Posterior vena cava (tissue), 2 donors: ENCODE measurements at regions not wholly inside any gene's neighbourhood (a gene's known extent, or its start where the extent isn't known, plus 50 kb on each side); places are given as distances from the start of the nearest gene placed in this dataset.
"Not testable (repeated sequence)": the region's sequence is repeated elsewhere in the genome, so short reads cannot be mapped to it uniquely, and the experiment has no call there.

Source experiments
- DNase-seq: peaks from one replicate; pipeline ENCODE4 v3.0.0-alpha.2; 2020; ENCODE audit warnings: low spot score
- intact Hi-C, 2 donors: fragments of 100-400 bp; cut with DNase I; formaldehyde crosslinking; loops; one replicate each; pipeline versions ENCODE4 v1.14.1 to v1.14.2; 2022 to 2023
- donor health status: DM: yes; HTN: yes; CAD: no.
- donor health status: DM: yes; HTN: yes; CAD: no.

DNA sequence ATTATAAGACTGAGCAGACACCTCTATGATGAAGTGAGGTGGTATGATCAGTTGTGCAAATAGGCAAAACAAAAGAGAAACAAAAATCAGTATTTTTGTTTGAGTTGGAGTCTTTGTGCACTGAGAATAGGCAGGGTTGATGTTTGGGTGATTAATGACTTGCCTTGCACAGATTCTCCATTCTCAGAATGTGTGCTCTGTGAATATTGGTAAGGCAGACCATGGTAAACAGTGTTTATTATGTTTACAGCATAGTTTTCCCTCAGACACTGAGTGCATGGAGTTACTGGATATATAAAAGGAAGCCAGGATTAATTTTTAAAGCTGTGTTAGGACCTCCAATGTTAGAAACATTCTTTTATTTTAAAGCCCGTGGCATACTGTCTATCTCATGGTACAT is 240.2 kb upstream of the MAGEB16 start:
- intact Hi-C loops: no loop called here
- no peak for DNase-seq

DNA sequence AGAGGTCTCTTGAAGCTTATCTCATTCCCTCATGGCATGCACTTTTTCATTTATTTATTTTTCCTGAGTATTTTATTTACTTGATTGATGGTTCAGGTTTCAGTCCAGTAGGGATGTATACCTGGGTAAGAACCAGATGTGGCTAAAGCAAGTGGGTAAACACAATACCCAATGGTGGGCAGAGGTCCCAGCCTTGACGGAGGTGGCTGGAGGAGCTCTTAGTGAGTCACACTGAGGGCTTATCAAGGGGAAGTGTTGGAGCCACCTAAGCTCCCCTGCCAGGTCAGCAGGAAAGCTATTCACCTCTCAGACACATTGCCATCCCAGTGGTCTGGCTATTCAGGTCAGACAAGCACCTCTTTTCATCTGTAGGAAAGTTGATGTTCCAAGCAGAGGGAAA is 236.2 kb upstream of the MAGEB16 start:
- intact Hi-C loops: loop anchor here in 1 of 2 donors (2.0 kb wide), 1 partner anchor 59 kb away; no protein-coding TSS in a partner anchor
- no peak for DNase-seq

DNA sequence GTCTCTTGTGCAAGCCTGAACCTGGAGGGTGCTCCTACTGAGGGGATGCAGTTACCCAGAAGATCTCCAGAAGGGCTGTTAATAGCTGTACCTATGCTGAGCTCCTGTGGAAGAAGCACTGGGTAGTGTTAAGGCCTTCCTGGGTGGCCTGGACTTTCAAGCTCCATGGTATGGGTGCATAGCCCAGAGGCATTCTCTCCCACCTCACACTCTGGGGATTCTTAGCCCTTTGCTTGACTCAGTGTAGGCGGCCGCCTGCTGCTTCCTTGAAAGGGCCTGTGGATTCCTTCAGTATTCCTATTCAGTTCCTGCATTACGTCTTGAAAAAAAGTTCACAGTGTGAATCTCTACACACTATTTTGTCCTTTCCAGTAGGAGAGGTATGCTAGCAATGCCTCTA is 235.7 kb upstream of the MAGEB16 start:
- DNase-seq: no peak
- intact Hi-C loops: loop anchor here in 1 of 2 donors (2.0 kb wide), 1 partner anchor 58 kb away; no protein-coding TSS in a partner anchor

DNA sequence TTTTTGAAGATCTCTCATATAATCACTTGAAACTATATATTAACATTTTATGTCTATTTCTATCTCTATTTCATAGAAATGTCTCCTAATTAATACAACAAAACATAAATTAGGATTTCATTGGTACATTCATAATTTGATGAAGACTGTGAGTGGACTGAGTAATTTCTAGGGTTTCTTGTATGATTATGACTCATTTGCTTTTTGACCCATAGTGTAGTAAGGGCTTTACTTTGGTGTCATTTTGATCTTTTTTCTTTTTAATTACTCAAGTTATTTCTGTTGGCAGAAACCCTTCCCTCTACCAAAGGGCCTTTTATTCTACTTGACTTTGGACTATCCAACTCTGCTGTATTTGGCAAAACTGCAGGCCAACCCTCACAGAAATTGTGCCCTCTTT is 207.9 kb upstream of the MAGEB16 start:
- intact Hi-C loops: no loop called here
- DNase-seq: no peak

DNA sequence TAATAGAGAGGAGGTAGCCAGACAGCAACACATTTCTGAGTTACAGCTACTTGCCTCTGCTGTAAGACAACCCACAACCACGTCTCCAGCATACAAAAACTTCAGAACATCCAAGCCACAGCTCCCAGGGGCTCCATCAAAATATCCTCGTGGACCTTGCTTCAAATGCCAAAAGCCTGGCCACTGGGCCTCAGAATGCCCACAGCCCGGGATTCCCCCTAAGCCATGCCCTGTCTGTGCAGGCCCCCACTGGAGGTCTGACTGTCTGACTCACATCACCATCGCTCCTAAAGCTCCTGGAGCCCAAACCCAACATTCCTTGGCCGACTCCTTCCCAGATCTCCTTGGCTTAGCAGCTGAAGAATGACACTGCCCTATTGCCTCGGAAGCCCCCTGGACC is 186.6 kb upstream of the MAGEB16 start:
- peak; percentile 67 for DNase-seq

DNA sequence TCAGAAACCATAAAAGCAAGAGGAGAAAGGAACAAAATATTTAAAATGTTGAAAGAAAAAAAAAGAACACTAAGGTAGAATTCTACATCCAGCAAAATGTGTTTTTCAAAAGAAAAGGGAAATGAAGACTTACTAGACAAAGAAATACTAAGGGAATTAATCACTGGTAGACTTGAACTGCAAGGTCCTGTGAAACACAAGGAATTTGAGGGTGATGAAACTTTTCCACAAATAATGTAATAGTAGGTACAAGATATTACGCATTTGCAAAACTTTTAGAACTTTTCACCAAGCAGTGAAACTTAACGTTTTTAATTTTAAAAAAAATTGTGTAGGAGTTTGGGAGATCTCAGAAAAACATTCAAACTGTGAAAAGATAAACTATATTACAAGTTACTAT is 180.3 kb upstream of the MAGEB16 start:
- DNase-seq: no peak
- intact Hi-C loops: no loop called here

More for the DNA sequence above, 186.6 kb upstream of the MAGEB16 start:
- intact Hi-C loops: not testable (repeated sequence)

DNA sequence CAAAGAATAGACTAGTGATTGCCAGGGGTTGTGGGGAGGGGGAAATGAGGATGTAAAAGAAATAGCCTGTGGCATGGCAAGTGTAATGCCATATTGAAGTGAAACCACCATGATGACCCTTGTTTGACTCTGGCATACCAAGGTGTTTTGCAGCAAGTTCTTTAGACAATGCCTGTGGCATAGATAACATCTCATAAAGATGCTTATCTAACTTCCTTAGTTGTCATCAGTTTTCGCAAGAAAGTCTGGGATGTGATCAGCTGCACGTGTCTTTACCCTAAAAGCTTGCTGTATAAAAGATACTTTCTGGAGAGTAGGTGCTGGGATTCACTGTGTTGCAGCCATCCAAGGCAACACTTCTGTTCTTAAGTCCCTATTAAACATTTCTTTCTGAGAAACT is 176.1 kb upstream of the MAGEB16 start:
- DNase-seq: no peak
- intact Hi-C loops: no loop called here

DNA sequence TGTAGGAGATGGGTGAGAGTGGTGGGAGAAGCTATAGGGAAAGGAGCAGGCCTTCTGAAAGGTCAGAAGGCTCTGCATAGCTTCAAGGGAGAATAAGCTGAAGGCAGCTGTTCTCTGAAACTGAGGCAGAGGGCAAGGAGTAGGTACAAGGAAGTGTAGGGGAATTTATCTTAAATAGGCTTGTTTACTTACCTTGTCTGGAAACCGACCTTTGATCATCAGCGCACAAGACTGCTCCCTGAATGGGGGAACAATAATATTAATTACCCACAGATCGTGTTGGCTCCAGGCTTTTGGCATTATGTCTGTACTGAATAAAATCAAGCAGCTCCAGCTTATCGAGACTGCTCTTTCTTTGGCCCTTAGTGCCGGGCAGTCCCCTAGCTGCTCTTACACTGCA is 175.5 kb upstream of the MAGEB16 start:
- intact Hi-C loops: no loop called here
- DNase-seq: no peak

DNA sequence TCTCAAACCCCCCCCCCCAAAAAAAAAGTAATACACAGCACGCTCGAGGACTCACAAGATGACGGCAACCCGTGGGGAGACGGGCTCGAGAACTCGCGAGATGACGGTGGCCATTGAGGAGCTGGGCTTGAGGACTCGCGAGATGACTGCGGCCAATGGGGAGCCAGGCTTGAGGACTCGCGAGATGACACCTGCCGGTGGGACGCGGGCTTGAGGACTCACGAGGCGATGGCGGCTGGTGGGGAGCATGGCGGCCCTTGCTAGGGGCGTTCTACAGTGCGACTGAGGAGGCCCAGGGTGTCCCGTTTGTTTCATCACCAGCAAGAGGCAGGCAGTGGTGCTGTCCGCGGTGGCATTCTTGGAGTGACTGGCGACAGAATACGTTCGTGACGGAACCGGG is 172.4 kb upstream of the MAGEB16 start:
- intact Hi-C loops: no loop called here
- DNase-seq: no peak

DNA sequence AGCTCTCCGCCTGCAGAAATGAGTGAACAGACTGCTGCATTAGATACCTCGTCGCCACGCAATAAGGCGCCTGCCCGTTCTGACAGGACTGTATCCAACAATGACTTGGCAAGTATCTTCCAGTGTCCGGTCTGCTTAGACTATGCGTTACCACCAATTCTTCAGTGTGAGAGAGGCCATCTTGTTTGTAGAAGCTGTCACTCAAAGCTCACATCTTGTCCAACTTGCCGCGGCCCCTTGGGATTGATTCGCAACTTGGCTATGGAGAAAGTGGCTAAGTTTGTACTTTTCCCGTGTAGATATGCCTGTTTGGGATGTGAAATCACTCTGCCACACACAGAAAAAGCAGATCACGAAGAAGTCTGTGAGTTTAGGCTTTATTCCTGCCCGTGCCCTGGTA is 172.0 kb upstream of the MAGEB16 start:
- intact Hi-C loops: no loop called here
- no peak for DNase-seq

DNA sequence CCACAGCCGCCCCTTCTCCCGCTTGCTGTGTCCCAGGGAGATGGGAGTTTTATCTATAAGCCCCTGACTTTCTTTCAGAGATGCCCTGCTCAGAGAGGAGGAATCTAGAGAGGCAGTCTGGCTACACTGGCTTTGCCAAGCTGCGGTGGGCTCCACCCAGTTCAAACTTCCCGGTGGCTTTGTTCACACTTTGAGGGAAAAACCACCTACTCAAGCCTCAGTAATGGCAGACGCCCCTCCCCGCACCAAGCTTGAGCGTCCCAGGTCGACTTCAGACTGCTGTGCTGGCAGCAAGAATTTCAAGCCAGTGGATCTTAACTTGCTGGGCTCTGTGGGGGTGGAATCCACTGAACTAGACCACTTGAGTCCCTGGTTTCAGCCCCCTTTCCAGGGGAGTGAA is 162.2 kb upstream of the MAGEB16 start:
- intact Hi-C loops: not testable (repeated sequence)

DNA sequence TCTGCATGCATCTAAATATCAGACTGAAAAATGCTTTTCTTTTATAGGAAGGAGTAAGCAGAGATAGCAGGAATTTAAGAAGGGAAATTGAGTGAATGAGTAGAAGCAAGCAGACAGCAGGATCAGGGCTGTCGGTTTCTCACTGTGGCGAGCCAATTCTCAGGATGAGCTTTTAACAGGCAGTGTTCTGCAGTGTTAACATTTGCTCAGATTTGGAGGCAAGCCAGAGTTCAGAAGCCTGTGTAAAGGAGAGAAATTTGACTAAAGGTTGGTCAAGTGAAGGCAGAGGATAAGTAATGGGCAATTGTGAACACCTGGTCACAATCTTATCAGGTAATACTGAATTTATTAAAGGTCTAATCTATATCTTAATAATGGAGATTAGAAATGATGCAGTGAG is 133.3 kb upstream of the MAGEB16 start:
- intact Hi-C loops: no loop called here
- DNase-seq: no peak

More for the DNA sequence above, 162.2 kb upstream of the MAGEB16 start:
- not testable (repeated sequence) for DNase-seq

DNA sequence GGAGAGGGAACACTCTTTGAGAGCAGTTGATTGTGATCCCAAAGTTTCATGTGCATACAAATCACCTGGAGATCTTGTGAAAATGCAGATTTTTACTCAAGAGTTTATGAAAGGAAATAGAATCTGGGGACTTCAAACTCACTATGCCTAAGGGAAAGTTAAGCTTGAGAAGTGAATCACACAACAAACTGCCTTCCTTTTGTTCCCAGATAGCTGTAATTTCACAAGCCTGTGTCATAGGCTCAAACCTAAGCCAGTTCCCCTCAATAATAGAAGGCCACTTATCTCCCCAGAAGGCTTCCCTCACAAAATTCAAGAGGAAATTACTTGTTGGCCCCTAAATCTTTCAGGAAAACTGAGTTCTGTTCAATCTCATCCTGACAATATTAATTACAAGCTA is 132.8 kb upstream of the MAGEB16 start:
- no peak for DNase-seq
- intact Hi-C loops: no loop called here

DNA sequence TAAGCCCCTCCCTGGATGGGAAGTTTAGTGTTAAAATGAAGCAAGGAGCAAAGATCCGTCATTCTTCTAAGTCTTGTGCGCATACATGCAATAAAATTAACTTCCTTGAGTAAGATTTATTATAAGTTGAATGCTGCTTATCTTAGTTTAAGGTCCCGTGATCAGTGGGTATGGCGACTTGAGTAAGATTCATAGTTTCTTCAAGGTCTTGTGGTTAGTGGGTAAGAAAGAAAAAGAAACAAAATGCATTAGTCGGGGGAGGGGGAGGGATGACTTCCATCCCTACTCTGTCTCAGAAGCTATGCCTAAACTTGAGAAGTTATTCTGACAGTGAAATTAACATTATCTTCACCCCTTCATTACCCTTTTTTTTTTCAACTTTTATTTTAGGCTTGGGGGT is 127.3 kb upstream of the MAGEB16 start:
- intact Hi-C loops: no loop called here
- no peak for DNase-seq

DNA sequence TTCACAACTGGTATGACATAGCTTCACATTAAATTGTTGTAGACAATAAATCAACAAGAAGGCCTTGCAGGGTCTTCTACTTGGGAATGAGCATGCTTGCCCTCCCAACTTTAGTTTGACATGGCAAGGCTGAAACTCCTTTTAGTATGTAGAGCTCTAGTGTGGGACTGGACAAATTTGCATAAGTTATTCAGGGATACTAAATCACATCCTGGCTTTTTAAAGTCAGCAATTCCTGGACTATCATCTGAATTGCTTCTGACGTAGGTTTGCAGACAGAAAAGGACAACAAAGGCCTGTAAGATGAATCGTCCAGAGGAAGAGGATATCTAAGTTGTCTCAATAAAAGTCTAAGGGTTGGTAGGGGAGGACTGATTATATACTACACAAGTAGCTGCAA is 123.0 kb upstream of the MAGEB16 start:
- intact Hi-C loops: no loop called here
- DNase-seq: no peak

DNA sequence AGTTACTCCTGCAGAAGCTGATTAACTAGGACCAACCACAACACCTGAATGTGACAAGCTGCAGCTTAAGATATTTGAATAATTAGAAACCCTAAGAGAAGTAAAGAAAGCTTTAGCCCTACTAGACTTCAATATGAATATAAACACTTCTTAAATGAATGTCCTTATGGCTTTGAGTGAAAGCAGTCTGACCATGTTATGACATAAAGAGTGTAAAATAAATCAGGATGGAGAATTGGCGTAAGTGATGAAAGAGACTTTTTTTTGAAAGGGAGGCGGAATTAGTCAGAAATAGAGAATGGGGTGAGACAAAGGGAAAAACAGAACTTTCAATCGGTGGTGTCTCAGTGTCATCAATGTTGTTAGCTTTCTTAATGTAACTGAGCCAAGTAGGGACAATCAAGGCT is 117.2 kb upstream of the MAGEB16 start:
- intact Hi-C loops: no loop called here
- DNase-seq: no peak

DNA sequence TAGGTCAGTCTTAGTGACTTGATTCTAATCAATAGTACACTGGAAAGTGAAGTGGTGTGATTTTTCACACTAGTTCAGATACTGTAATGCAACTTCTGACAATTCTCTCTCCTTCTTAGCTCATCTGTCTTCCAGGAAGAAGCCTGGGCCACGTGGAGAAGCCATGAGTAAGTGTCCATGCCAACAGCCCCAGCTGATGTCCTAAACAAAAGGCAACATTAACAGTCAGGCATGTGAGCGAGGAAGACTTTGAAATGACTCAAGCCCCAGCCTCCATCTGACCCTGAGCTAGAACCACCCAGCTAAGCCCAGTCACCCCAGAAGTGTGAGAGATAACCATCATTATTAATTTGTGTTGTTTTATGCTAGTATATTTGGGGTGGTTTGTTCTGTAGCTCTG is 115.7 kb upstream of the MAGEB16 start:
- no peak for DNase-seq
- intact Hi-C loops: no loop called here

DNA sequence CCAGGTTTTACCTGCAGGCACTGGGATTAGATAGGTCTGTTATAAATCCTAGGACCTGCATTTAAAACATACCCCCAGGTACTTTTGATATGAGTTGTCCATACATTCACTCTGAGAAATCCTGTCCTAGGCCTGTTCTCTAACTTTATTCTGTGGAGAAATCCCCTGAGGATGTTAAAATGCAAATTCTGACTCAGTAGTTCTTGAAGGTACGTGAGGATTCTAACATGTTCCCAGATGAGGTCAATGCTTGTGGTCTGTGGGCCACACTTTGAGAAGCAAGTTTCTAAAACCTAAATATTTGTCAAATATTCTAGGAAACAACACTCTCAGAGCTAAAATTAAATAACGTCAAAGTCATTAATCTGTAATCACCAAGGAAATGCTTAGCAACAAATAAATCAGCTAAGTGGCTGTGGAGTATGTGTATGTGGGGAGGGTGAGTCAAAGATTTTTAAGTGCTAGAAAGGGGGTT is 101.3 kb upstream of the MAGEB16 start:
- no peak for DNase-seq
- intact Hi-C loops: no loop called here

DNA sequence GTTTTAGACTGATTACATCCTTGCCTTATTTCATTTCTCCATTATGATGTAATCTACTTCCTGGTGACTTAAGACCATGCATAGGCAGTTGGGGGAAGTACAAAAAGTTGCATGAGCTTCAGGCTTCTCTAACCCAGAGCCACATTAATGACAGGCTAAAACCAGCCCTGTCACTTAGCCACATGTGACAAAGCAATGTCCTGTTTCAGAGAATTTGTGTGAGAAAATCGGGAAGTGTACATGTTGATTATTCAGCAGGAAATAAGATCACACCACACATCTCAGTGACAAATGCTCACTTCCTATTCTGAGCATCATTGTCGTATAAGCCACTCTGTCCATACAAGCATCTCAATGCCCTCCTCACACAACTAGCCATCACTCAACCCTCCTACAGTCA is 98.5 kb upstream of the MAGEB16 start:
- intact Hi-C loops: no loop called here

DNA sequence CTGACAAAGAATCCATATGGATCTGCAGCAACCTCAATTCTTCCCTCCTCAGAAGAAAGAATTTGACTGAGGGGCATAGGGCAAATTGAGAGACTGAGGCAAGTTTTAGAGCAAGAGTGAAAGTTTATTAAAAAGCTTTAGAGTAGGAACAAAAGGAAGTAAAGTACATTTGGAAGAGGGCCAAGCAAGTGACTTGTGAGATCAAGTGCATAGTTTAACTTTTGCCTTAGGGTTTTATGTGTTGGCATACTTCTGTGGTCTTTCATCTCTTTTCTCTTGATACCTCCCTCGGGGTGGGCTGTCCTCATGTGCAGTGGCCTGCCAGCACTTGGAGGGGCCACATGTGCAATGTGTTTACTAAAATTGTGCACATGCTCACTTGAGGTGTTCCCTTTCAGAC is 98.0 kb upstream of the MAGEB16 start:
- DNase-seq: no peak
- intact Hi-C loops: no loop called here

More for the DNA sequence above, 98.5 kb upstream of the MAGEB16 start:
- DNase-seq: no peak

DNA sequence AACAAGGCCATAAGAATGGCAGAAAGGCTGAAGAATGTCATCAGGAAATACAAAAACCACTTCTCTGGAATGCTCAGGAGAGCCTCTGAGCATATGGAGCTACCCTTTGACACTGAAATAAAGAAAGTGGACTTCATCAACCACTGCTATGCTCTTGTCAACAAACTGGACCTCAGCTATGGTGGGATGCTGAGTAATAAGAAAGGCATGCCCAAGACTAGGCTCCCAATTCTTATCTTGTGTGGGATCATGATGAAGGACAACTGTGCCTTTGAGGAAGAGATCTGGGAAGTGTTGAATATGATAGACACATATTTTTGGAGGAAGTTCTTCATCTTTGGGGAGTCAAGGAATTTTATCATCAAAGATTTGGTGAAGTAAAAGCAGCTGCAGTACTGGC is 86.9 kb upstream of the MAGEB16 start:
- no peak for DNase-seq
- intact Hi-C loops: no loop called here

DNA sequence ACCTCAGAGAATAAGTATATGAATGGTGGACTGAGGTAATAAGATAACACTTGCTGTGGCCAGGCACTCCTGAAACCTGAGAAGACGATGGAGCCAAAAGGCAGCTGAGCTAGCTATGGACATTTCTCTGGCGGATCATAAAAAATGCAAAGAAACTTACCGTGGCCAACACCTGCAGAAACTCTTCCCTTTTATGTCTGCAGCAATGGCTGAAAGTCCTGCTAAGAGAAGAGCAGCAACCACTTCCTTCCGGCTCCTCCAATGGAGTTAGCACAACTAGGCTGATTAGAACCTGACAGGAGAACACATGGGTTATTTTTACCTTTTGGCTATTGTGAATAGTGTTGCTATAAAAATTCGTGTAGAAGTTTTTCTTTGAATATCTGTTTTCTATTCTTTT is 76.0 kb upstream of the MAGEB16 start:
- no peak for DNase-seq
- intact Hi-C loops: no loop called here
